ENCODE measurements at regions not wholly inside any gene's neighbourhood (a gene's known extent, or its start where the extent isn't known, plus 50 kb on each side); places are given as distances from the start of the nearest gene placed in this dataset.

DNA sequence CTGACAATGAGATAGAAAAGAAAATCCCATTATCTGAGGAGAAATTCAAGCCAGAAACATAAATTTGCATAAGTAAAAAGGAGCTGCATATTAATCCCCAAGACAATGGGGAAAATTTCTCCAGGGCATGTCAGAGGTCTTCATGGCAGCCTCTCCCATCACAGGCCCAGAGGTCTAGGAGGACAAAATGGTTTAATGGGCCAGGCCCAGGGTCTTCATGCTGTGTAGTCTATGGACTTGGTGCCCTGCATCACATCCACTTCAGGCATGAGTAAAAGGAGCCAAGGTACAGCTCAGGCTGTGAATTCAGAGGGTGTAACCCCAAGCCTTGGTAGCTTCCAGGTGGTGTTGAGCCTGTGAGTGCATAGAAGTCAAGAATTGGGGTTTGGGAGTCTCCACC lies 1097.2 kb upstream of the RAG2 start:
- peaks cover 18% of the 10 kb centered on the region for H3K9me3 ChIP-seq (ENCODE audit: control insufficient read depth, low read depth, low read length)
- no peak overlapping the region for H3K4me3 Mint-ChIP-seq
- no peak overlapping the region for H3K18ac ChIP-seq (ENCODE audit: insufficient read length, low read depth, low read length)
- H3K4me2 ChIP-seq (ENCODE audit: insufficient read depth, insufficient read length, low read length), result no peak overlapping the region
- no peak overlapping the region for H3K27ac Mint-ChIP-seq
- H3K4me1 ChIP-seq (ENCODE audit: insufficient read depth, low read length), result no peaks in the 10 kb centered on the region
- no peak overlapping the region for H2BK12ac ChIP-seq (ENCODE audit: insufficient read length, low read depth, low read length)
- no peaks in the 10 kb centered on the region for H3K23me2 ChIP-seq (ENCODE audit: insufficient read length, low read depth, low read length, poor library complexity, severe bottlenecking)
- no peak overlapping the region for H3K4ac ChIP-seq (ENCODE audit: low read depth, low read length)
- H2AK5ac ChIP-seq (ENCODE audit: insufficient read length, low read length), result no peak overlapping the region
- no peak overlapping the region for H2BK5ac ChIP-seq (ENCODE audit: insufficient read length, low read length)
- H4K8ac ChIP-seq (replicated peaks; ENCODE audit: insufficient read length, low read depth, low read length), result no peak overlapping the region
- H3K56ac ChIP-seq (ENCODE audit: insufficient read length, low read depth, low read length), result no peak overlapping the region
- H3K27me3 ChIP-seq (ENCODE audit: insufficient read depth, low read length), result no peaks in the 10 kb centered on the region
- no peak overlapping the region for H4K91ac ChIP-seq (ENCODE audit: insufficient read length, low read depth, low read length)
- H3K4me1 Mint-ChIP-seq, result no peaks in the 10 kb centered on the region
- no peak overlapping the region for H3K9ac ChIP-seq (ENCODE audit: extremely low read depth, insufficient read length, low read length)
- no peak overlapping the region for H2BK20ac ChIP-seq (ENCODE audit: low read depth, low read length, poor library complexity, severe bottlenecking)
- H3K27ac ChIP-seq (ENCODE audit: insufficient read length, low read depth, low read length), result no peak overlapping the region
- H3K9me3 Mint-ChIP-seq, result peaks cover 39 to 48% of the 10 kb centered on the region in 2 experiments
- no peak for DNase-seq
- H3K79me2 ChIP-seq (ENCODE audit: insufficient read depth, low read length), result no peaks in the 10 kb centered on the region
- no peaks in the 10 kb centered on the region for H3K79me1 ChIP-seq (ENCODE audit: insufficient read depth, low read depth, low read length, poor library complexity, severe bottlenecking)
- peaks cover 15 to 38% (median 30%) of the 10 kb centered on the region in 3 experiments for H3K36me3 Mint-ChIP-seq (ENCODE audit: insufficient read depth in 1 of 3, low read depth in 3 of 3)
- H2BK15ac ChIP-seq (ENCODE audit: low read depth, low read length), result no peak overlapping the region
- H3T11ph ChIP-seq (ENCODE audit: low read length), result no peak overlapping the region
- H4K20me1 ChIP-seq (ENCODE audit: control insufficient read depth, insufficient read depth, insufficient read length), result no peaks in the 10 kb centered on the region
- H2AFZ ChIP-seq (ENCODE audit: low read length), result no peak overlapping the region
- no peak for TF ChIP-seq CTCF (conservative IDR thresholded peaks at IDR 0.05)
- no peak overlapping the region for H4K5ac ChIP-seq (ENCODE audit: insufficient read length, low read depth, low read length)
- no peak overlapping the region for H2BK120ac ChIP-seq (ENCODE audit: low read depth, low read length, poor library complexity, severe bottlenecking)
- H3K14ac ChIP-seq (ENCODE audit: insufficient read depth, low read length), result no peak overlapping the region
- no peak overlapping the region for H3K23ac ChIP-seq (ENCODE audit: insufficient read length, low read depth, low read length)
- peaks cover 3% of the 10 kb centered on the region for H3K27me3 Mint-ChIP-seq (ENCODE audit: low read depth)
